GM12892 (cell line): ENCODE measurements at regions not wholly inside any gene's neighbourhood (a gene's known extent, or its start where the extent isn't known, plus 50 kb on each side); places are given as distances from the start of the nearest gene placed in this dataset.
"Not testable (repeated sequence)": the region's sequence is repeated elsewhere in the genome, so short reads cannot be mapped to it uniquely, and the experiment has no call there.

Experiments
- POLR2A ChIP-seq: IDR thresholded peaks from 2 replicates; pipeline ENCODE4 v1.6.1; 2011; ENCODE audit warnings: low read depth, low read length, control low read depth
- POLR2AphosphoS5 ChIP-seq: IDR thresholded peaks from 2 replicates; pipeline ENCODE4 v1.6.1; 2011; ENCODE audit warnings: low read depth, low read length, control low read depth

DNA sequence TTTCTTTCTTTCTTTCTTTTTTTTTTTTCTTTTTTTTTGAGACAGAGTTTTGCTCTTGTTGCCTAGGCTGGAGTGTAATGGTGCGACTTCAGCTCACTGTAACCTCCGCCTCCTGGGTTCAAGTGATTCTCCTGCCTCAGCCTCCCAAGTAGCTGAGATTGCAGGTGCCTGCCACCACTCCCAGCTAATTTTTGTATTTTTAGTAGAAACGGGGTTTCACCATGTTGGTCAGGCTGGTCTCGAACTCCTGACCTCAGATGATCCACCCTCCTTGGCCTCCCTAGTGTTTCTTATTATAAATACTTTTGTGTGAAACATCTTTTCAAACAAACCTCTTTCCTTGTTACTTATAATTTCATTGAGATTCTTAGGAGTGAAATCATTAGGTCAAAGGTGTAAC lies 202.8 kb downstream of the EDN1 start:
- TF ChIP-seq POLR2AphosphoS5, POLR2A: not testable (repeated sequence)
